ENCODE measurements at regions not wholly inside any gene's neighbourhood (a gene's known extent, or its start where the extent isn't known, plus 50 kb on each side); places are given as distances from the start of the nearest gene placed in this dataset.
A peak's percentile ranks its signal among the peaks of the same experiment; 100 is the strongest.
"Not testable (repeated sequence)": the region's sequence is repeated elsewhere in the genome, so short reads cannot be mapped to it uniquely, and the experiment has no call there.

GRCh38 chr5:174953871-174954270 lies 229.5 kb downstream of the MSX2 start:
- Mint-ChIP-seq H3K27ac (no peak overlapping the region), H3K4me3 (no peak overlapping the region), H3K27me3 (peaks cover 0 to 13% (median 8%) of the 10 kb centered on the region in 5 donors), H3K36me3 (no peaks in the 10 kb centered on the region), H3K4me1 (no peaks in the 10 kb centered on the region), H3K9me3 (no peaks in the 10 kb centered on the region)
- Histone ChIP-seq H3K27ac (ENCODE audit: low read depth, low read length) (no peak overlapping the region), H3K9me3 (ENCODE audit: control insufficient read depth in 2 of 3, low read length in 3 of 3) (no peaks in the 10 kb centered on the region), H3K4me1 (ENCODE audit: control insufficient read depth in 2 of 2, insufficient read depth in 2 of 2, low read length in 2 of 2) (no peaks in the 10 kb centered on the region), H3K36me3 (ENCODE audit: control insufficient read depth in 2 of 3, insufficient read depth in 3 of 3, low read length in 3 of 3) (no peaks in the 10 kb centered on the region), H3K4me3 (ENCODE audit: low read length) (no peak overlapping the region), H3K27me3 (ENCODE audit: control insufficient read depth in 2 of 2, insufficient read depth in 2 of 2, low read length in 2 of 2) (no peaks in the 10 kb centered on the region)
- intact Hi-C loops (cut with micrococcal nuclease): loop anchor here in 1 of 2 donors (5.0 kb wide), 1 partner anchor 508 kb away; no protein-coding TSS in a partner anchor
- ChIA-PET POLR2A (no interaction called here), CTCF (interaction anchor here (0.7 to 3.3 kb wide), 2 partner anchors 49 to 490 kb away, joined by 3 to 13 read pairs; partner anchors contain the start of gene DRD1)
- DNase-seq: no peak
- ATAC-seq: no peak

- intact Hi-C loops (cut with micrococcal nuclease): loop anchor here (1.0 to 5.0 kb wide), 4 partner anchors 493 to 745 kb away; partner anchors contain the start of gene DRD1 (in 2 of the 2)
- no peak overlapping the region for H3K4me3 ChIP-seq (ENCODE audit: low read length)
- ChIA-PET CTCF (interaction anchor here (0.6 to 0.9 kb wide), 2 partner anchors 20 to 543 kb away, joined by 3 to 4 read pairs; no protein-coding TSS in a partner anchor), POLR2A (no interaction called here)
- no peaks in the 10 kb centered on the region for H3K4me1 ChIP-seq (ENCODE audit: control insufficient read depth in 2 of 2, insufficient read depth in 2 of 2, low read length in 2 of 2)
- DNase-seq (peak in 8 of 9 donors; percentile 6 to 60 (median 46)), ATAC-seq (peak; percentile 68)
- H3K9me3 ChIP-seq (ENCODE audit: control insufficient read depth in 2 of 3, low read length in 3 of 3): no peaks in the 10 kb centered on the region
- no peaks in the 10 kb centered on the region for H3K36me3 Mint-ChIP-seq
- peaks cover 0 to 23% (median 13%) of the 10 kb centered on the region in 5 donors for H3K27me3 Mint-ChIP-seq
- H3K9me3 Mint-ChIP-seq: no peaks in the 10 kb centered on the region
- H3K4me1 Mint-ChIP-seq: no peaks in the 10 kb centered on the region
- no peak overlapping the region for H3K27ac ChIP-seq (ENCODE audit: low read depth, low read length)
- H3K4me3 Mint-ChIP-seq: no peak overlapping the region
- H3K27ac Mint-ChIP-seq: peak overlapping the region in 1 of 9 donors; percentile 28
- no peaks in the 10 kb centered on the region for H3K27me3 ChIP-seq (ENCODE audit: control insufficient read depth in 2 of 2, insufficient read depth in 2 of 2, low read length in 2 of 2)
- no peaks in the 10 kb centered on the region for H3K36me3 ChIP-seq (ENCODE audit: control insufficient read depth in 2 of 3, insufficient read depth in 3 of 3, low read length in 3 of 3)
Observed at GRCh38 chr5:174951151-174951780, 226.9 kb downstream of the MSX2 start.

- no peaks in the 10 kb centered on the region for H3K9me3 ChIP-seq (ENCODE audit: control insufficient read depth in 2 of 3, low read length in 3 of 3)
- H3K36me3 ChIP-seq (ENCODE audit: control insufficient read depth in 2 of 3, insufficient read depth in 3 of 3, low read length in 3 of 3): no peaks in the 10 kb centered on the region
- intact Hi-C loops (cut with micrococcal nuclease): no loop called here
- no peak for DNase-seq
- Mint-ChIP-seq H3K4me3 (no peak overlapping the region), H3K9me3 (no peaks in the 10 kb centered on the region), H3K27me3 (peaks cover 0 to 37% (median 16%) of the 10 kb centered on the region in 5 donors), H3K36me3 (no peaks in the 10 kb centered on the region), H3K27ac (no peak overlapping the region), H3K4me1 (no peaks in the 10 kb centered on the region)
- H3K4me1 ChIP-seq (ENCODE audit: control insufficient read depth in 2 of 2, insufficient read depth in 2 of 2, low read length in 2 of 2): no peaks in the 10 kb centered on the region
- H3K27me3 ChIP-seq (ENCODE audit: control insufficient read depth in 2 of 2, insufficient read depth in 2 of 2, low read length in 2 of 2): no peaks in the 10 kb centered on the region
- ChIA-PET CTCF (interaction anchor here (1.0 to 1.7 kb wide), 2 partner anchors 10 to 496 kb away, joined by 3 read pairs; partner anchors contain the start of gene DRD1), POLR2A (no interaction called here)
- ATAC-seq: no peak
- H3K27ac ChIP-seq (ENCODE audit: low read depth, low read length): no peak overlapping the region
- H3K4me3 ChIP-seq (ENCODE audit: low read length): no peak overlapping the region
Observed at GRCh38 chr5:174947548-174947947, 223.2 kb downstream of the MSX2 start.

- Mint-ChIP-seq H3K4me1 (no peaks in the 10 kb centered on the region), H3K27me3 (peaks cover 0 to 45% (median 27%) of the 10 kb centered on the region in 5 donors), H3K4me3 (no peak overlapping the region), H3K27ac (no peak overlapping the region), H3K36me3 (no peaks in the 10 kb centered on the region), H3K9me3 (no peaks in the 10 kb centered on the region)
- intact Hi-C loops (cut with micrococcal nuclease): no loop called here
- ChIA-PET POLR2A (no interaction called here), CTCF (no interaction called here)
- H3K36me3 ChIP-seq (ENCODE audit: control insufficient read depth in 2 of 3, insufficient read depth in 3 of 3, low read length in 3 of 3): no peaks in the 10 kb centered on the region
- peaks cover 0 to 2% of the 10 kb centered on the region in 2 donors for H3K27me3 ChIP-seq (ENCODE audit: control insufficient read depth in 2 of 2, insufficient read depth in 2 of 2, low read length in 2 of 2)
- no peak for DNase-seq
- no peak for ATAC-seq
- H3K9me3 ChIP-seq (ENCODE audit: control insufficient read depth in 2 of 3, low read length in 3 of 3): no peaks in the 10 kb centered on the region
- H3K4me3 ChIP-seq (ENCODE audit: low read length): no peak overlapping the region
- no peaks in the 10 kb centered on the region for H3K4me1 ChIP-seq (ENCODE audit: control insufficient read depth in 2 of 2, insufficient read depth in 2 of 2, low read length in 2 of 2)
- no peak overlapping the region for H3K27ac ChIP-seq (ENCODE audit: low read depth, low read length)
Observed at GRCh38 chr5:174945853-174946252, 221.5 kb downstream of the MSX2 start.

- Histone ChIP-seq H3K4me3 (ENCODE audit: low read length) (no peak overlapping the region), H3K27ac (ENCODE audit: low read depth, low read length) (no peak overlapping the region), H3K27me3 (ENCODE audit: control insufficient read depth in 2 of 2, insufficient read depth in 2 of 2, low read length in 2 of 2) (peaks cover 0 to 2% of the 10 kb centered on the region in 2 donors), H3K9me3 (ENCODE audit: control insufficient read depth in 2 of 3, low read length in 3 of 3) (no peaks in the 10 kb centered on the region), H3K36me3 (ENCODE audit: control insufficient read depth in 2 of 3, insufficient read depth in 3 of 3, low read length in 3 of 3) (no peaks in the 10 kb centered on the region), H3K4me1 (ENCODE audit: control insufficient read depth in 2 of 2, insufficient read depth in 2 of 2, low read length in 2 of 2) (no peaks in the 10 kb centered on the region)
- intact Hi-C loops (cut with micrococcal nuclease): no loop called here
- no peaks in the 10 kb centered on the region for H3K4me1 Mint-ChIP-seq
- ChIA-PET CTCF (no interaction called here), POLR2A (no interaction called here)
- H3K9me3 Mint-ChIP-seq: no peaks in the 10 kb centered on the region
- no peak overlapping the region for H3K4me3 Mint-ChIP-seq
- H3K36me3 Mint-ChIP-seq: no peaks in the 10 kb centered on the region
- ATAC-seq (no peak), DNase-seq (no peak)
- H3K27ac Mint-ChIP-seq: no peak overlapping the region
- H3K27me3 Mint-ChIP-seq: peaks cover 0 to 46% (median 34%) of the 10 kb centered on the region in 5 donors
Observed at GRCh38 chr5:174943785-174944184, 219.4 kb downstream of the MSX2 start.

- H3K4me1 ChIP-seq (ENCODE audit: control insufficient read depth in 2 of 2, insufficient read depth in 2 of 2, low read length in 2 of 2); ATAC-seq; H3K9me3 Mint-ChIP-seq; H3K4me3 Mint-ChIP-seq; H3K9me3 ChIP-seq (ENCODE audit: control insufficient read depth in 2 of 3, low read length in 3 of 3); H3K4me1 Mint-ChIP-seq; H3K36me3 Mint-ChIP-seq; H3K27ac Mint-ChIP-seq; H3K27me3 ChIP-seq (ENCODE audit: control insufficient read depth in 2 of 2, insufficient read depth in 2 of 2, low read length in 2 of 2); H3K36me3 ChIP-seq (ENCODE audit: control insufficient read depth in 2 of 3, insufficient read depth in 3 of 3, low read length in 3 of 3); intact Hi-C loops (cut with micrococcal nuclease); POLR2A ChIA-PET; H3K4me3 ChIP-seq (ENCODE audit: low read length); DNase-seq; H3K27ac ChIP-seq (ENCODE audit: low read depth, low read length); CTCF ChIA-PET: not testable (repeated sequence)
- peaks cover 0 to 46% (median 32%) of the 10 kb centered on the region in 5 donors for H3K27me3 Mint-ChIP-seq
Observed at GRCh38 chr5:174943002-174943401, 218.6 kb downstream of the MSX2 start.

Measured in naive thymus-derived CD4-positive, alpha-beta T cell (primary cell).